Keratinocyte (primary cell): ENCODE measurements at regions not wholly inside any gene's neighbourhood (a gene's known extent, or its start where the extent isn't known, plus 50 kb on each side); places are given as distances from the start of the nearest gene placed in this dataset.

ENCODE experiments used
- EZH2 ChIP-seq: IDR thresholded peaks from one replicate; pipeline ENCODE4 v1.6.1; 2012; ENCODE audit warnings: inconsistent platforms, mild to moderate bottlenecking, low read length, moderate library complexity
- TF ChIP-seq, protein P1 (sequence below), 3 experiments: IDR thresholded peaks in 1 of 3; conservative IDR thresholded peaks in 1 of 3; optimal IDR thresholded peaks in 1 of 3; 2 replicates in 2 of 3; 3 replicates in 1 of 3; pipeline versions ENCODE3 to v1.5.1; 2011; ENCODE audit warnings: low read length in 3 of 3, mild to moderate bottlenecking in 3 of 3, moderate library complexity in 2 of 3, control low read depth in 1 of 3, inconsistent platforms in 1 of 3; ENCODE audit not compliant: insufficient read depth in 2 of 3; ENCODE audit errors: extremely low read depth in 1 of 3

DNA sequence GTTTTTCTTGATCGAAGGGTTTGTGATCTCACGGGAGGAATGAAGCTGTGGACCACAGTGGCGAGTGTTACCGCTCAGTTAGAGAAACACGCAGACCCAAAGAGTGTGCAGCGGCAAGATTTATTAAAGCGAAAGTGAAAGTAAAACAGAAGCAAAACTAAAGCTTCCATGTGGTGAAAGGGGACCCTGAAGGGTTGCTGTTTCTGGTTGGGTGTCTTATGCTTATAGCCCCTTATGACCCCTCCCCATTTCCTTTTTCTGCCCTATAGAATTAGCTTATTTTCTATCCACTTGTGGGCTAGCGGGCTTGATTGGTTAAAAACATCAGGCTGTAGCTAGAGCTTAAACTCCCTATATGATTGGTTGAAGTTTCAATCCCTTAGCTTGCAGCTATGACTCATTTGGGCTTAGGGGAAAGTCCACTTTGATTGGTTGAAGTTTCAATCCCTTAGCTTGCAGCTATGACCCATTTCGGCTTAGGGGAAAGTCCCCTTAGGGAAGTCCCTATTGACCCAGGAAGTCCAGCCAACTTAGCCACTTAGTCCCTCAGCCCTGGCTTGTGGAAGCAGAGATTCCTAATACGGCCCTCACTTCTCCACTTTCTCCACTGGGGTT, 171.2 kb upstream of the NWD2 start:
- TF ChIP-seq, protein P1, sequence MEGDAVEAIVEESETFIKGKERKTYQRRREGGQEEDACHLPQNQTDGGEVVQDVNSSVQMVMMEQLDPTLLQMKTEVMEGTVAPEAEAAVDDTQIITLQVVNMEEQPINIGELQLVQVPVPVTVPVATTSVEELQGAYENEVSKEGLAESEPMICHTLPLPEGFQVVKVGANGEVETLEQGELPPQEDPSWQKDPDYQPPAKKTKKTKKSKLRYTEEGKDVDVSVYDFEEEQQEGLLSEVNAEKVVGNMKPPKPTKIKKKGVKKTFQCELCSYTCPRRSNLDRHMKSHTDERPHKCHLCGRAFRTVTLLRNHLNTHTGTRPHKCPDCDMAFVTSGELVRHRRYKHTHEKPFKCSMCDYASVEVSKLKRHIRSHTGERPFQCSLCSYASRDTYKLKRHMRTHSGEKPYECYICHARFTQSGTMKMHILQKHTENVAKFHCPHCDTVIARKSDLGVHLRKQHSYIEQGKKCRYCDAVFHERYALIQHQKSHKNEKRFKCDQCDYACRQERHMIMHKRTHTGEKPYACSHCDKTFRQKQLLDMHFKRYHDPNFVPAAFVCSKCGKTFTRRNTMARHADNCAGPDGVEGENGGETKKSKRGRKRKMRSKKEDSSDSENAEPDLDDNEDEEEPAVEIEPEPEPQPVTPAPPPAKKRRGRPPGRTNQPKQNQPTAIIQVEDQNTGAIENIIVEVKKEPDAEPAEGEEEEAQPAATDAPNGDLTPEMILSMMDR (optimal IDR thresholded peaks at IDR 0.05 in 1 of 3, IDR thresholded peaks at IDR 0.05 in 1 of 3, conservative IDR thresholded peaks at IDR 0.05 in 1 of 3; ENCODE audit: extremely low read depth in 1 of 3, insufficient read depth in 2 of 3, low read length in 3 of 3): no peak
- TF ChIP-seq EZH2: no peak
